ENCODE measurements at regions not wholly inside any gene's neighbourhood (a gene's known extent, or its start where the extent isn't known, plus 50 kb on each side); places are given as distances from the start of the nearest gene placed in this dataset.

DNA sequence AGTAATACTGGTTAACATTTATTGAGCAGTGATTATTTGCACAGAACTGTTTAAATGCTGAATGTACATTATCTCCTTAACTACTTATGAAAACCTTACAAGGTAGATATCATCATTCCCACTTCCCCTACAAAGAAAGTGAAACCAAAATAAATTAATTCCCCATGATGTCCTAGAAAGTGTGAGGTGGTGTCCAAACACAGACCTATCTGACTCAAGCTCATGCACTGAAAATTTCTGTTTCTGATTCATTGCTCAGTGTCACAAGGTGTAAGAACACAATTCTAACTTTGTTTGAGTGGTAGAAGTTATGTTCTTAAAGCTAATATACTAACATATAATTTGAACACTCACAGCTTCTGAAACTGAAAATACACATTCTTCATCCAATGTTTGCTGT lies 178.7 kb downstream of the MRPL39 start:
- H3K4me3 ChIP-seq (ENCODE audit: low read length) = no peak overlapping the region
- TF ChIP-seq, protein P1, sequence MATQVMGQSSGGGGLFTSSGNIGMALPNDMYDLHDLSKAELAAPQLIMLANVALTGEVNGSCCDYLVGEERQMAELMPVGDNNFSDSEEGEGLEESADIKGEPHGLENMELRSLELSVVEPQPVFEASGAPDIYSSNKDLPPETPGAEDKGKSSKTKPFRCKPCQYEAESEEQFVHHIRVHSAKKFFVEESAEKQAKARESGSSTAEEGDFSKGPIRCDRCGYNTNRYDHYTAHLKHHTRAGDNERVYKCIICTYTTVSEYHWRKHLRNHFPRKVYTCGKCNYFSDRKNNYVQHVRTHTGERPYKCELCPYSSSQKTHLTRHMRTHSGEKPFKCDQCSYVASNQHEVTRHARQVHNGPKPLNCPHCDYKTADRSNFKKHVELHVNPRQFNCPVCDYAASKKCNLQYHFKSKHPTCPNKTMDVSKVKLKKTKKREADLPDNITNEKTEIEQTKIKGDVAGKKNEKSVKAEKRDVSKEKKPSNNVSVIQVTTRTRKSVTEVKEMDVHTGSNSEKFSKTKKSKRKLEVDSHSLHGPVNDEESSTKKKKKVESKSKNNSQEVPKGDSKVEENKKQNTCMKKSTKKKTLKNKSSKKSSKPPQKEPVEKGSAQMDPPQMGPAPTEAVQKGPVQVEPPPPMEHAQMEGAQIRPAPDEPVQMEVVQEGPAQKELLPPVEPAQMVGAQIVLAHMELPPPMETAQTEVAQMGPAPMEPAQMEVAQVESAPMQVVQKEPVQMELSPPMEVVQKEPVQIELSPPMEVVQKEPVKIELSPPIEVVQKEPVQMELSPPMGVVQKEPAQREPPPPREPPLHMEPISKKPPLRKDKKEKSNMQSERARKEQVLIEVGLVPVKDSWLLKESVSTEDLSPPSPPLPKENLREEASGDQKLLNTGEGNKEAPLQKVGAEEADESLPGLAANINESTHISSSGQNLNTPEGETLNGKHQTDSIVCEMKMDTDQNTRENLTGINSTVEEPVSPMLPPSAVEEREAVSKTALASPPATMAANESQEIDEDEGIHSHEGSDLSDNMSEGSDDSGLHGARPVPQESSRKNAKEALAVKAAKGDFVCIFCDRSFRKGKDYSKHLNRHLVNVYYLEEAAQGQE (IDR thresholded peaks at IDR 0.05; ENCODE audit: borderline replicate concordance) = no peak
- no peak for TF ChIP-seq EP300 (conservative IDR thresholded peaks at IDR 0.05; ENCODE audit: poor library complexity, severe bottlenecking)
- no peak for TF ChIP-seq POLR2AphosphoS5 (IDR thresholded peaks at IDR 0.05)
- no peak for TF ChIP-seq SMC3 (conservative IDR thresholded peaks at IDR 0.05; ENCODE audit: poor library complexity)
- TF ChIP-seq TAF1 (IDR thresholded peaks at IDR 0.05; ENCODE audit: low read depth) = no peak
- no peak for TF ChIP-seq MXI1 (conservative IDR thresholded peaks at IDR 0.05; ENCODE audit: poor library complexity, severe bottlenecking)
- TF ChIP-seq EZH2 (IDR thresholded peaks at IDR 0.05; ENCODE audit: borderline replicate concordance, insufficient read depth, low read length, poor library complexity, severe bottlenecking) = no peak
- TF ChIP-seq, protein P2, sequence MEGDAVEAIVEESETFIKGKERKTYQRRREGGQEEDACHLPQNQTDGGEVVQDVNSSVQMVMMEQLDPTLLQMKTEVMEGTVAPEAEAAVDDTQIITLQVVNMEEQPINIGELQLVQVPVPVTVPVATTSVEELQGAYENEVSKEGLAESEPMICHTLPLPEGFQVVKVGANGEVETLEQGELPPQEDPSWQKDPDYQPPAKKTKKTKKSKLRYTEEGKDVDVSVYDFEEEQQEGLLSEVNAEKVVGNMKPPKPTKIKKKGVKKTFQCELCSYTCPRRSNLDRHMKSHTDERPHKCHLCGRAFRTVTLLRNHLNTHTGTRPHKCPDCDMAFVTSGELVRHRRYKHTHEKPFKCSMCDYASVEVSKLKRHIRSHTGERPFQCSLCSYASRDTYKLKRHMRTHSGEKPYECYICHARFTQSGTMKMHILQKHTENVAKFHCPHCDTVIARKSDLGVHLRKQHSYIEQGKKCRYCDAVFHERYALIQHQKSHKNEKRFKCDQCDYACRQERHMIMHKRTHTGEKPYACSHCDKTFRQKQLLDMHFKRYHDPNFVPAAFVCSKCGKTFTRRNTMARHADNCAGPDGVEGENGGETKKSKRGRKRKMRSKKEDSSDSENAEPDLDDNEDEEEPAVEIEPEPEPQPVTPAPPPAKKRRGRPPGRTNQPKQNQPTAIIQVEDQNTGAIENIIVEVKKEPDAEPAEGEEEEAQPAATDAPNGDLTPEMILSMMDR (IDR thresholded peaks at IDR 0.05; ENCODE audit: poor library complexity, severe bottlenecking) = no peak
- no peak for TF ChIP-seq RAD21 (conservative IDR thresholded peaks at IDR 0.05)
- H3K27me3 ChIP-seq (ENCODE audit: insufficient read depth, low read depth, low read length) = no peaks in the 10 kb centered on the region
- H2AFZ ChIP-seq (ENCODE audit: low read depth, low read length) = no peak overlapping the region
- H3F3A ChIP-seq (ENCODE audit: insufficient read depth, low read length, poor library complexity, severe bottlenecking) = no peaks in the 10 kb centered on the region
- no peaks in the 10 kb centered on the region for H3K9me3 ChIP-seq (ENCODE audit: low read length)
- no peak overlapping the region for H3K9ac ChIP-seq (ENCODE audit: low read length)
- no peak overlapping the region for H3K4me2 ChIP-seq (ENCODE audit: low read length)
- no peaks in the 10 kb centered on the region for H3K36me3 ChIP-seq (ENCODE audit: insufficient read depth, low read length)
- H3K79me2 ChIP-seq (replicated peaks; ENCODE audit: insufficient read depth, low read length) = no peaks in the 10 kb centered on the region
- no peaks in the 10 kb centered on the region for H3K9me2 ChIP-seq (ENCODE audit: insufficient read depth, low read length)
- no peaks in the 10 kb centered on the region for H4K20me1 ChIP-seq (ENCODE audit: insufficient read depth)
- H3K27ac ChIP-seq (ENCODE audit: low read length) = no peak overlapping the region

DNA sequence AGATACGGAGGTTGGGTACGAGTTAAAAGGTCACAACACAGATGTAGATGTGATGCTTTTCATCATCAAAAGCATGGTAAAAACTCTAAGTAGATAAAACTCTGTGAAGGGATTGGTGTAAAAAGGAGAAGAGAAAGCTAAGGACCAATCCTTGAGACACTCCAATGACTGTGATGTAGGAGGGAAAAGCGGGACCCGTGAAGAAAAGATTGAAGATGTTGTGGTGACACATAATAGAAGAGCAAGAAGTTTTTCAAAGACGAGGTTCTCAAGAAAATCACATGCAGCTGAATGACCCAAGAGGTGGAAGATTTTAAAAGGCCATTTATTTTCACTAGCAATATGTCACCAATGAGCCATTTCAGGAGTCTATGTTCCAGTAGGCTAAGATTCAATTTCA lies 179.5 kb downstream of the MRPL39 start:
- no peak overlapping the region for H3K4me3 ChIP-seq (ENCODE audit: low read length)
- TF ChIP-seq, protein P2 (IDR thresholded peaks at IDR 0.05; ENCODE audit: poor library complexity, severe bottlenecking) = no peak
- TF ChIP-seq EP300 (conservative IDR thresholded peaks at IDR 0.05; ENCODE audit: poor library complexity, severe bottlenecking) (no peak), TAF1 (IDR thresholded peaks at IDR 0.05; ENCODE audit: low read depth) (no peak), EZH2 (IDR thresholded peaks at IDR 0.05; ENCODE audit: borderline replicate concordance, insufficient read depth, low read length, poor library complexity, severe bottlenecking) (no peak), SMC3 (conservative IDR thresholded peaks at IDR 0.05; ENCODE audit: poor library complexity) (no peak), MXI1 (conservative IDR thresholded peaks at IDR 0.05; ENCODE audit: poor library complexity, severe bottlenecking) (no peak), RAD21 (conservative IDR thresholded peaks at IDR 0.05) (no peak), POLR2AphosphoS5 (IDR thresholded peaks at IDR 0.05) (no peak)
- TF ChIP-seq, protein P1 (IDR thresholded peaks at IDR 0.05; ENCODE audit: borderline replicate concordance) = no peak
- H3K36me3 ChIP-seq (ENCODE audit: insufficient read depth, low read length) = no peaks in the 10 kb centered on the region

More for the DNA sequence above, 179.5 kb downstream of the MRPL39 start:
- no peak overlapping the region for H3K9ac ChIP-seq (ENCODE audit: low read length)
- no peaks in the 10 kb centered on the region for H4K20me1 ChIP-seq (ENCODE audit: insufficient read depth)
- H3F3A ChIP-seq (ENCODE audit: insufficient read depth, low read length, poor library complexity, severe bottlenecking) = no peaks in the 10 kb centered on the region
- H3K9me2 ChIP-seq (ENCODE audit: insufficient read depth, low read length) = no peaks in the 10 kb centered on the region
- H3K9me3 ChIP-seq (ENCODE audit: low read length) = no peaks in the 10 kb centered on the region
- H2AFZ ChIP-seq (ENCODE audit: low read depth, low read length) = no peak overlapping the region
- no peak overlapping the region for H3K27ac ChIP-seq (ENCODE audit: low read length)
- H3K4me2 ChIP-seq (ENCODE audit: low read length) = no peak overlapping the region
- H3K27me3 ChIP-seq (ENCODE audit: insufficient read depth, low read depth, low read length) = no peaks in the 10 kb centered on the region
- no peaks in the 10 kb centered on the region for H3K79me2 ChIP-seq (replicated peaks; ENCODE audit: insufficient read depth, low read length)

Measured in neural cell (in vitro differentiated cells).